GM12874 (cell line): ENCODE measurements at regions not wholly inside any gene's neighbourhood (a gene's known extent, or its start where the extent isn't known, plus 50 kb on each side); places are given as distances from the start of the nearest gene placed in this dataset.

ENCODE experiments used
- TF ChIP-seq, protein P1 (sequence below): IDR thresholded peaks from 2 replicates; pipeline ENCODE4 v1.5.1; 2011; ENCODE audit warnings: low read depth, mild to moderate bottlenecking, control low read depth, low read length, moderate library complexity; ENCODE audit not compliant: insufficient read depth

DNA sequence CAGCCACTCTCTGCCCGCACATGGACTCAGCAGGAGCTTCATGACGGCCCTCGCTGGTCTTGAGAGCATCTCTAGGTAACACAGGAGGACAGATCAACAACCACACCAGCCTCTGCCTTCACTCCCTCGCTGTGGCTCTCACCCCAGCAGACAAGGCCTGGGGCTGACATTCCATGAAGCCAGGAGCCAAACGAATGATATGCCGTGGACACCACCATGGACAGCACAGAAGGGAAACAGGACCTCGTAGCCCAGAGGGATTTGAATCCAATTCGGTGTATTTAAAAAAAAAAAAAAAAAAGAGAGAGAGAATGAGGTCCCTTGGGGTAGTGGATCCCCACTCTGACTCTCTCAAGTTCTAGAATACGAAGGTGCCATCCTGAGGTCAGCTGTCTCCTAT lies 385.5 kb downstream of the SHANK2 start:
- TF ChIP-seq, protein P1, sequence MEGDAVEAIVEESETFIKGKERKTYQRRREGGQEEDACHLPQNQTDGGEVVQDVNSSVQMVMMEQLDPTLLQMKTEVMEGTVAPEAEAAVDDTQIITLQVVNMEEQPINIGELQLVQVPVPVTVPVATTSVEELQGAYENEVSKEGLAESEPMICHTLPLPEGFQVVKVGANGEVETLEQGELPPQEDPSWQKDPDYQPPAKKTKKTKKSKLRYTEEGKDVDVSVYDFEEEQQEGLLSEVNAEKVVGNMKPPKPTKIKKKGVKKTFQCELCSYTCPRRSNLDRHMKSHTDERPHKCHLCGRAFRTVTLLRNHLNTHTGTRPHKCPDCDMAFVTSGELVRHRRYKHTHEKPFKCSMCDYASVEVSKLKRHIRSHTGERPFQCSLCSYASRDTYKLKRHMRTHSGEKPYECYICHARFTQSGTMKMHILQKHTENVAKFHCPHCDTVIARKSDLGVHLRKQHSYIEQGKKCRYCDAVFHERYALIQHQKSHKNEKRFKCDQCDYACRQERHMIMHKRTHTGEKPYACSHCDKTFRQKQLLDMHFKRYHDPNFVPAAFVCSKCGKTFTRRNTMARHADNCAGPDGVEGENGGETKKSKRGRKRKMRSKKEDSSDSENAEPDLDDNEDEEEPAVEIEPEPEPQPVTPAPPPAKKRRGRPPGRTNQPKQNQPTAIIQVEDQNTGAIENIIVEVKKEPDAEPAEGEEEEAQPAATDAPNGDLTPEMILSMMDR = no peak

DNA sequence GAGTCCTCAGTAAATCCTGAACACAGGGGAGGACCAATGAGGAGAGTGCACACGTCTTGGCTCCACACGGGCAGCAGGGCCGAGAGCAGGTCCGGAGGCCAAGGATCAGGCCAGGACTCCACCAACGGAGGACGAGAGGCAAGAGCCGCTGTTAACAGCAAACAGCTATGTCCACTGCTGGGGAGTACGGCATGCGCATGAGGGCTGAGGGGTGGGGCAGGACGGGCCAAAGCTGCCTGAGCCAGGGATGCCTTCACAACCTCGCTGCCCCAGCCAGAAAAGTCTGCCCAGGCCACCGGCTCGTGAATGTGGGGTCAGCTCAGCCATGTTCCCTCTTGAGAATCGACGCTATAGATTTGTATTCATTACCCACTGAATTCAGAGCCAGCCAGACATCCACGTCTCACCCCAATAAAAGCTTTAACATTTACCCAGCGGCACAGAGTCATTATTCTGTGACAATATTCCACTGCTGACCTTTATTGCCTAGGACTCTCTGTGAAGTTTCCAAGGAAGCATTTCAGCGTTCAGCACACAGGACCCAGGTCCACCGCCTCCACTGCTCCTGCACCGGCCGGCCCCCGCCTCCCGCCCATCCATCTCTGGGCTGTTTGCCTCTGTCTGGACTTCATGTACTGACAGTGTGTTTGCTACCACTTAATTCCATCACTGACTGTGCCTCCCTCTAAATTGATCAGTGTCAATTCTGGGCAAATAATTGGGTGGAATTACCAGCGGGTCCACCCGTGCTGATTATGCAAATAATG lies 384.9 kb downstream of the SHANK2 start:
- TF ChIP-seq, protein P1 = no peak

DNA sequence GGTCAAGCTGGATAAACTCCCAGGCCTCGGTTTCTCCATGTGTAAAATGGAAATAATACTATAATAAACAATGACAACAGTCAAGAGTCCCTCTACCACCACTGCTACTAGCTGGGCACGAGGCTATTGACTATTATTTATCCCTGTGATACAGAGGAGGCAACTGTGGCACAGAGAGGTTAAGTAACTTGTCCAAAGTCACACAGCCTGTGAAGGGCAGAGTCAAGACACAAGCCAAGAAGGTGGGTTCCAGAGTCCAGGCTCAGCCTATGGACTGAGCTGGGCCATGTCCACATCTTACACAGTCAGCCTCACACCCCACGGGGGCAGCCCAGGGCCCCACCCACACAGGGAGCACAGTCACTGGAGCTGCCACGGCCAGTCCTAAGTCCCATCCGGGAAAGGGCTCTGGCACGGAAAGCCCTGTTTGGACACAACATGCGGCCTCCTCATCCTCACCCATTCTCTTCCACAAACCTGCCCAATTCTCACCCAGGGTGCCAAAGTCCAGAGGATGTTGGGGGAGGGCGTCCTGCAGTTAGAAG lies 384.0 kb downstream of the SHANK2 start:
- TF ChIP-seq, protein P1 = no peak

DNA sequence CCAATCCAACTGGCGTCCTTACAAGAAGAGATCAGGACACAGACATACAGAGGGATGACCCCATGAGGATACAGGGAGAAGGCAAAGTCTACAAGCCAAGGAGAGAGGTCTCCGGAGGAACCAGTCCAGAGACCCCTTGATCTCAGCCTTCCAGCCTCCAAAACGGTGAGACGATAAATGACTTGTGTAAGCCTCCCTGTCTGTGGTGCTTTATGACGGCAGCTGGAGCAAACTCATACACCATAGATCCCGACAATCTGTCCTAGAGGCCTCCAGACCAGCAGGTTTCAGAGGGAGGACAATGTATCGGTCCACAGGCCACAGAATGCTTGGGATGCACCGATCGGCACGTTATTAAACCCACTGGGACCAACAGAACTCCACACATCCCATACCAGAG lies 383.3 kb downstream of the SHANK2 start:
- TF ChIP-seq, protein P1 = no peak

DNA sequence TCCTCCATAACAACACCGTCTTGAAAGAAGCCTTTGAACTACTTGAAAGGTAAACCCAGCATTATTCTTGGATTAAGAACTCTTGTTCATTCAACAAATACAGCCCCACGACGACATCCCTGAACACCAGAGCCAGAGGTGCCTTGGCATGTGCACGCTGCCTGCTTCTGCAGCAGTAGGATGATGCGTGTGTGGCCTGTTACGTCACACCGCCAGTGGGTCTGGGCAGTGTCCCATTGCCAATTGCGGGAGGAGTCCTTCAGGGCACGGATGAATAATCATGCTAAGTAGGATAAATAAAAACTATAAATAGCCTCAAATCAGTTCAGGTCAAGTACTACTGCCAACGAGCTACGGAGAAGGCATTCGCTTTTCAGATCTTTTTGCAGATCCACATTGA lies 380.5 kb downstream of the SHANK2 start:
- TF ChIP-seq, protein P1 = no peak

DNA sequence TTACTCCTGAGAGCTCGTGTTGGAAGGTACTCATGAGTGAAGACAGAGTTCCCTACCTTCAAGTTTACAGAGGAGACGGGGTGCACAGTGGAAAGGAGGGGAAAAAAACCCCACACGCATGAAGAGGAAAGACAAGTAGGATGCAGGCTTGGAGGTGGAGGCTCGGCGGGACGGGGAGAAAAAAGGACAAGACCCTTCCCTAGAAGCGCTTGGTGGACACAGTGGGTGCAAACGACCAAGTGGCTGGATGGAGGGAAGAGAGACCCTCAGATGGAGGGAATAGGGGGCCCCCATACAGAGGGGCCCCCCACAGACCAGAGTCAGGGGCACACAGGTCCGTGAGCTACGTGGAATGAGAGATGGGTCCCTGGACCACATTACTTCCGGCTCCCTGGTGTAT lies 380.1 kb downstream of the SHANK2 start:
- TF ChIP-seq, protein P1 = no peak

DNA sequence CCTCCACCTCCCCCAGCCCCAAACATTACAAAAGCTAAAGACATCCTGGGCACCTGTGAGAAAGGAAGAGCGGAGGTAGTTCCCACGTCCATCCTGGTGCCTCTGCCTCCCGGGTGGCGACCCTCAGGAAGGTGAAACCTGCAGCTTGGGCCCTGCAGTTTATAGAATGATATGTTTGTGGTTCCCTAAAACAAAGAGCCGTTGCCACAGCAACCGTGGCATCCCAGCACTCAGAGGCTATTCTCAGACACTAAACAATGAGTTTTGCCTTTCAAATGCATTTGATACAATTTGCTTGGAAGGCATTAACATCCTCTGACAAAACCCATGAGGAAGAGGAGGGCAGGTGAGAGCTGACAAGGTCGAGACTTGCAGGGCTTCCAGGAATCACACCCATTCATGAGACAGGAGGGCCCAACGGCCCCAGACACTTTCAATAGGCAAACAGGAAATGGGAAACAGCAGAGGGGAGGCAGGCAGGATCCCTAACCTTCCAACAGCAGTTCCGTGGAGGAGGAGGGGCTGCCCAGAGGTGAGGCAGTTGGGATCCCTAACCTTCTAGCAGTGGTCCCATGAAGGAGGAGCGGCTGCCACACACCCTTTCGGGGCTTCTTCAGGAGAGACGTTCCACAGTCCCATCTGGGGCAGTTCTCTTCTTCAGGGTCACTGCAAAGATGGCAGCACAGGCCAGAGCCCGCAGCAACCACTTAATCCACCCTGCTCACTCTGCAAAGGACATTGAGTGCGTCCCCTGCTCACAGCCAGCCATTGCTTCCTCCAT lies 379.2 kb downstream of the SHANK2 start:
- TF ChIP-seq, protein P1 = no peak
